H1 (cell line): ENCODE measurements at regions not wholly inside any gene's neighbourhood (a gene's known extent, or its start where the extent isn't known, plus 50 kb on each side); places are given as distances from the start of the nearest gene placed in this dataset.

Experiments
- CBX8 ChIP-seq: fragments of 300-800, 300-1000 bp; sonication (generic); IDR thresholded peaks from 2 replicates; pipeline ENCODE4 v1.7.1; 2016; ENCODE audit warnings: low read depth, low read length, borderline replicate concordance
- CEBPB ChIP-seq: IDR thresholded peaks from 2 replicates; pipeline ENCODE4 v1.6.1; 2012; ENCODE audit warnings: low read depth, low read length
- CTCF ChIP-seq, 3 experiments: IDR thresholded peaks; 1 replicate in 2 of 3; 2 replicates in 1 of 3; pipeline versions ENCODE4 v1.5.1 to v1.6.1; 2011; ENCODE audit warnings: low read length in 3 of 3, mild to moderate bottlenecking in 3 of 3, inconsistent platforms in 2 of 3, low read depth in 1 of 3, moderate library complexity in 1 of 3; ENCODE audit not compliant: insufficient read depth in 1 of 3; ENCODE audit errors: control extremely low read depth in 1 of 3
- JUND ChIP-seq: IDR thresholded peaks from 2 replicates; pipeline ENCODE4 v1.6.1; 2011; ENCODE audit warnings: mild to moderate bottlenecking, improper control_type of control experiment, low read length
- POLR2A ChIP-seq, 2 experiments: IDR thresholded peaks; 1 replicate in 1 of 2; 2 replicates in 1 of 2; pipeline ENCODE4 v1.6.1; 2011; ENCODE audit warnings: low read depth in 2 of 2, low read length in 2 of 2, mild to moderate bottlenecking in 2 of 2; ENCODE audit errors: control extremely low read depth in 1 of 2
- POLR2AphosphoS5 ChIP-seq: IDR thresholded peaks from 2 replicates; pipeline ENCODE4 v1.6.1; 2011; ENCODE audit warnings: low read depth, low read length
- RAD21 ChIP-seq, 2 experiments: IDR thresholded peaks in 1 of 2; conservative IDR thresholded peaks in 1 of 2; 2 replicates each; pipeline ENCODE4 v1.6.1; 2011; ENCODE audit warnings: low read depth in 2 of 2, low read length in 2 of 2, improper control_type of control experiment in 1 of 2, inconsistent platforms in 1 of 2, mild to moderate bottlenecking in 1 of 2, moderate library complexity in 1 of 2
- SIN3A ChIP-seq, 2 experiments: IDR thresholded peaks in 1 of 2; conservative IDR thresholded peaks in 1 of 2; 2 replicates each; pipeline ENCODE4 v1.6.1; 2011 to 2012; ENCODE audit warnings: low read length in 2 of 2, improper control_type of control experiment in 1 of 2, low read depth in 1 of 2, mild to moderate bottlenecking in 1 of 2
- SIX5 ChIP-seq: IDR thresholded peaks from 2 replicates; pipeline ENCODE4 v1.6.1; 2011; ENCODE audit warnings: mild to moderate bottlenecking, low read depth, low read length
- TEAD4 ChIP-seq: IDR thresholded peaks from 2 replicates; pipeline ENCODE4 v1.6.1; 2012; ENCODE audit warnings: low read depth, low read length, inconsistent platforms, mixed read lengths

- TF ChIP-seq JUND (no peak), POLR2A (IDR thresholded peaks at IDR 0.05; ENCODE audit: control extremely low read depth in 1 of 2, low read depth in 2 of 2, low read length in 2 of 2) (no peak), CTCF (IDR thresholded peaks at IDR 0.05; ENCODE audit: control extremely low read depth in 1 of 3, insufficient read depth in 1 of 3, low read depth in 1 of 3, low read length in 3 of 3) (no peak), CBX8 (no peak), CEBPB (no peak), SIN3A (conservative IDR thresholded peaks at IDR 0.05 in 1 of 2, IDR thresholded peaks at IDR 0.05 in 1 of 2; ENCODE audit: low read depth in 1 of 2, low read length in 2 of 2) (no peak), RAD21 (IDR thresholded peaks at IDR 0.05 in 1 of 2, conservative IDR thresholded peaks at IDR 0.05 in 1 of 2; ENCODE audit: low read depth in 2 of 2, low read length in 2 of 2) (no peak), TEAD4 (no peak), POLR2AphosphoS5 (no peak), SIX5 (no peak)
These were observed 134.6 kb downstream of the CCDC34 start for GRCh38 chr11:27228232-27228905.
